Left ventricle myocardium superior (tissue), 1 donor: ENCODE measurements at regions not wholly inside any gene's neighbourhood (a gene's known extent, or its start where the extent isn't known, plus 50 kb on each side); places are given as distances from the start of the nearest gene placed in this dataset.
A peak's percentile ranks its signal among the peaks of the same experiment; 100 is the strongest.

Experiments used
- ATAC-seq: fragments of 200-7000 bp; cut with Tn5 transposase; one replicate; pipeline ENCODE4 v1.9.1; 2020; ENCODE audit warnings: mild to moderate bottlenecking, moderate library complexity
- DNase-seq: peaks from one replicate; pipeline ENCODE4 v3.0.0-alpha.2; 2020
- intact Hi-C: fragments of 100-400 bp; cut with micrococcal nuclease; formaldehyde crosslinking; loops from one replicate; pipeline ENCODE4 v1.11.0; 2022
- donor health status: DM: no; HTN: yes; CAD: no; lungs with severe emphysema.

GRCh38 chr10:58023341-58024073 lies 244.2 kb downstream of the IPMK start:
- no peak for ATAC-seq
- intact Hi-C loops, result no loop called here
- DNase-seq, result no peak

GRCh38 chr10:58019863-58020537 lies 247.7 kb downstream of the IPMK start:
- no peak for ATAC-seq
- no peak for DNase-seq
- intact Hi-C loops, result no loop called here

- intact Hi-C loops, result no loop called here
- no peak for DNase-seq
- ATAC-seq, result no peak
Observed at GRCh38 chr10:58017719-58018367, 249.9 kb downstream of the IPMK start.

- intact Hi-C loops, result no loop called here
- ATAC-seq, result no peak
- no peak for DNase-seq
Observed at GRCh38 chr10:58016614-58017013, 251.1 kb downstream of the IPMK start.

- no peak for ATAC-seq
- intact Hi-C loops, result no loop called here
- no peak for DNase-seq
Observed at GRCh38 chr10:58014436-58014835, 253.3 kb downstream of the IPMK start.

GRCh38 chr10:58013406-58013805 lies 254.3 kb downstream of the IPMK start:
- no peak for DNase-seq
- peak; percentile 84 for ATAC-seq
- intact Hi-C loops, result no loop called here

- intact Hi-C loops, result no loop called here
- no peak for ATAC-seq
Observed at GRCh38 chr10:58010073-58010702, 257.5 kb downstream of the IPMK start.

GRCh38 chr10:58003945-58004344 lies 263.7 kb downstream of the IPMK start:
- ATAC-seq (no peak), DNase-seq (no peak)
- intact Hi-C loops, result no loop called here

More at GRCh38 chr10:58010073-58010702, 257.5 kb downstream of the IPMK start:
- no peak for DNase-seq

- intact Hi-C loops, result no loop called here
- DNase-seq (no peak), ATAC-seq (no peak)
Observed at GRCh38 chr10:58001159-58001558, 266.5 kb downstream of the IPMK start.

- ATAC-seq (no peak), DNase-seq (no peak)
- intact Hi-C loops, result no loop called here
Observed at GRCh38 chr10:57996536-57996935, 271.2 kb downstream of the IPMK start.

GRCh38 chr10:57993302-57993701 lies 274.4 kb downstream of the IPMK start:
- intact Hi-C loops, result no loop called here
- no peak for DNase-seq
- ATAC-seq, result no peak

- no peak for ATAC-seq
Observed at GRCh38 chr10:57992321-57993077, 275.2 kb downstream of the IPMK start.

GRCh38 chr10:57988964-57989363 lies 278.7 kb downstream of the IPMK start:
- DNase-seq, result no peak
- intact Hi-C loops, result no loop called here

More at GRCh38 chr10:57992321-57993077, 275.2 kb downstream of the IPMK start:
- no peak for DNase-seq
- intact Hi-C loops, result no loop called here

GRCh38 chr10:57987055-57987721 lies 280.5 kb downstream of the IPMK start:
- intact Hi-C loops, result no loop called here
- ATAC-seq (no peak), DNase-seq (no peak)

More at GRCh38 chr10:57988964-57989363, 278.7 kb downstream of the IPMK start:
- no peak for ATAC-seq

GRCh38 chr10:57986422-57986821 lies 281.3 kb downstream of the IPMK start:
- ATAC-seq (no peak), DNase-seq (no peak)
- intact Hi-C loops, result no loop called here

GRCh38 chr10:57983281-57983791 lies 284.4 kb downstream of the IPMK start:
- no peak for DNase-seq
- no peak for ATAC-seq
- intact Hi-C loops, result no loop called here

GRCh38 chr10:57982091-57982490 lies 285.6 kb downstream of the IPMK start:
- ATAC-seq (no peak), DNase-seq (no peak)
- intact Hi-C loops, result no loop called here

GRCh38 chr10:57979956-57980355 lies 287.7 kb downstream of the IPMK start:
- ATAC-seq (no peak), DNase-seq (no peak)
- intact Hi-C loops, result no loop called here
